Medulla oblongata (tissue), 1 donor: ENCODE measurements at regions not wholly inside any gene's neighbourhood (a gene's known extent, or its start where the extent isn't known, plus 50 kb on each side); places are given as distances from the start of the nearest gene placed in this dataset.

Experiments
- DNase-seq: peaks from one replicate; pipeline ENCODE4 v3.0.0-alpha.2; 2015; ENCODE audit errors: extremely low spot score

DNA sequence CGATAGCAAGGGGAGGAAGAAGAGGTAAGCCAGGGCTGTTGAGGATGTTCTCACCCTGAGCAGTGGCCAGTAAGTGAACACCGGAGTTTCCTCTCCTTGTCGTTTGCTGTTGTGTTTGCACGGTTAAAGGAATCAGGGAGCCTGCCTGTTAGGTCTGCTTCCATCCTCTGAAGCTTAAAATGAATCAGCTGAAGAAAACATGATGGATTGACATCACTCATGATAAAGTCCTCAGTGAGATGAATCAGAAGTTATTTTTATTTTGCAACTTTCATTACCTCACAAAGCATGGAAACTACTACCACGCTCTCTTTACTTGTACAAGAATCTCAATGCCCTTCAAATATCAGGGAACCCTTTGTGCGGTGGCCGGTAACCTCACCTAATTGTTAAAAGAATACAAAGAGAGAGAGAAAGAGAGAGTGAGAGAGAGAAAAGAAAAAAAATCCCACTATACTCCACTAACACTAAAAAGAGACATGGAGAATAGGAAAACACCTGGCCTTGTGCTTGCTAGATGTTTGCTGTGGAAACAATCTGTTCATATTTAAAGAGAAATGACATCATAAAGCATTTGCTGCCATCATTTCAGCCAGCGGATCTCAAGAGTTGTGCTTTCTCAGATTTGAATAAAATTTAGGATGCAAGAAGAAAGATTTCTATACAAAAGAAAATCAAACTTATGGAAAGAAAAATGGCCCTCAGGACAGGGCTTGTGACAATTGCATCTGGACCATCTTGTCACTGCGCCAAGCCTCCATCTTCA is 441.6 kb upstream of the SALL1 start:
- no peak for DNase-seq

DNA sequence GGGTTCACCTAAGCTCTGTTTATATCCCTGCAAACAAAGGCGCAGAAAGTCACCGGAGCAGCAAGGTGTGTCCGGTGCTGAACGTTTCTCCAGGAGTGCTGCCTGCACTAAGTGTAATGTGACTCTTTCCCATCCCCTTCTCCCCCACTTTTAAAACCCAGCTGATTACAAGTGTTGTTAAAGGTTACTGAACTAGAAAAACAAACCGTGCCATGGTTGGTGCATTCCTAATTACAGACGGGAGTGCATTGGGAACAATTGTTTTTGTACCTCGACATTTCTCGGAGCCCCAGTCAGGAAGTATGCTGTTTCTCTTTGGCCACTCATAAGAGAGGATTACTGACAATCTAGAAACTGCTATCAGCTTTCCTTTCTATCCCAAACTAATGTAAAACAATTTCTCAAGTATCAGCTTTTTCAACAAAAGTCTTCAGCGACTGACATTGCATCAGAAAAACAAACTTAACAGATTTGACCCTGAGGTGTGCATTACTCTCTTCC is 441.0 kb upstream of the SALL1 start:
- no peak for DNase-seq

DNA sequence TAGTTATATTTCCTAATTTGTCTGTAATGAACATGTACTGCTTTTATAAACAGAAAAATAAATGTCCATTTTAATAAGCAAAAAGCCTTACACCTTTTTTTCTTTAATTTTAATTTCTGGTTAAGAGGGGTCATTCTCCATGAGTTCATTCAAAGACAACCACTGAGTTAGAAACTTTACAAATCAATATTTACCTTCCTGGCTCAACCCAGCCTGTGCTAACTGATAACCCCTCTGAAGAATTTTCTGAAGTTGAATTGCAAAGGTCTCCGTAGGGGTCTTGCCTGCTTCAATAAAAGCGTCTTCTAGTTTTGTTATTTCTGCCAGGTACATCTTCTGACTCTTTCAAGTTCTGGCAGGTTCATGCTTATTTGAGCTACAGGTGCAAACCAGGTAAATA is 440.4 kb upstream of the SALL1 start:
- DNase-seq, result no peak

DNA sequence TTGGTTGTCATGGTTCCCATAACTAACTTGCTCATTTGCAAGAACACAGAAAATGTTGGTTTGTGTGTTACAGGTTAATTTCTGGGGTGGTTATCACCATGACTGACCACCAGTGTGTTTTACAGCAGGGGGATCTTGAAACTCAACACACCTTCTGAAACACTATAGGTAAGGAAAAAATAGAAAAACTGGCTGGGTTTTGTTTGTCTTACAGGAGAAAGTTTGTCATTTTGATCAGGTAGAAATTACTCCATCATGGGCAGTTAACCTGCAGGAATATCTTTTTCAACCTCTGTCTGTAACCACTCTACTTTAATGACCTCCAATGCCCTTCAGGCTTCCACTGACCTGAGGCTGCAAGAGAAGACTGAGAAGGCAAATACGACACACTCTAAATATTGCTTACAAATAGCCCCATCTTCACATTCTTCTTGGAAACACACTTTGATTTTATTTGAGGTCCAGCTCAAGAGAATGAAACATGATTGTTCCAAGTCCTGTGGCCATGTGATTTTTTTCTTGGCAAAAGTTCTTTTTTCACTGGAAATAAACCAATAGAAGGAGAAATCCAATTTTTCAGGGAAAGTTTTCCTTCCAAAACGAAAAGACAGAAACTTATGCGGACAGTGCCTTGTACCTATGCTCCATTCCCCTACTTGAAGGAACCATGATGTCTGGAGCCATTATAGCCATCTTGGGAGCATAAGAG is 428.7 kb upstream of the SALL1 start:
- DNase-seq, result no peak

GRCh38 chr16:51577621-51578303 is 426.7 kb upstream of the SALL1 start:
- DNase-seq, result no peak

DNA sequence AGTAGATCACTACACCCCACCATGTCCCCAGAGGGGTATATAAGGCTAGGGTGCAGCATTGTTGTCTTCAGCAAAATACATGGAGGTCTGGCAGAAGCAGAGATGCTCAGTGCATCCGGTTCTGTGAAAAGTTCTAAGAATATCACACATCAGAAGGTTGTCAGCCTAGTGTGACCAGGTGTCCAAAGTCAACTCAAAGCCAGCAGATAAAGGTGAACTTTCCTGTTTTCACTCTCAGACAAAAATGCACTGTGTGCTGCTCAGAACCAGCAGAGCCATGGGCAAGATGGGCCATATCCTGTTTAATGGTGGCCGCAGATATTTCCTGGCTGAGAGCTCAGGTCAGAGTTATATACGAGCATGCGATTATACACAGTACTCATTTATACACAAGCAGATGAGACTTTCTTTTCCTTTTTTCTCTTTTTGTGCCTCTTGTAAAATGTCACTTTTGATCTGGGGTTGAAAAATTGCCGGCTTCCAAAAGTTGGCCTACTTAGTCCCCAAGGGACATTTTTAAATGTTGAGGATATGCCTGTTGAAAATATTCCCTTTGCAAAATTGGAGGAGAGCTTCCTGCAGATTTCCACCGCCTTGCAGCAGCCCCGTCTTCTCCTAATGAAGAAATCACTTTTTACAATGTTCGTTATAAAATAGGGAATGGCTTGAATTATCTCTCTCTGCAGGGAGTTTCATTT is 425.6 kb upstream of the SALL1 start:
- no peak for DNase-seq

- peak; percentile 75 for DNase-seq
Measured at GRCh38 chr16:51573191-51573590, 422.1 kb upstream of the SALL1 start.

GRCh38 chr16:51569203-51569931 is 418.3 kb upstream of the SALL1 start:
- peak; percentile 81 for DNase-seq

DNA sequence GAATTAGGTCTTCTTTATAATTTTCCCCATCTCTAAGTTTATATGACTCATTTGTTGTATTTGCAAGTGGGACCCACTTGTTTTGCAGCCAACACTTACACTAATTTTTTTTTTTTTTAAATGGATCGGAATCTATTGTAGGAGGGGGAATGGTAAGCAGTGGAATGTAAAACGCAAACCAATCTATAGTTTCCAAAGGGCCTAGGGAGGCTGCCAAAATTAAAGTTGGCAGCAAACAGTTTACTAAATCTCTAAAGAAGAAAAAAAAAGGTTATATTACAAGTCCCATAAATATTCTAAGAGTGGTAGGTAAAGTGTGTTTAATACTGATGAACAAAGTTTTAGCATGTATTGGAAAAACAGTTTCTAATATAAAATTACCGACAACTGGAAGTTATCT is 416.8 kb upstream of the SALL1 start:
- no peak for DNase-seq

GRCh38 chr16:51565184-51565583 is 414.1 kb upstream of the SALL1 start:
- peak; percentile 32 for DNase-seq

- no peak for DNase-seq
Measured at GRCh38 chr16:51562891-51563290, 411.8 kb upstream of the SALL1 start.

DNA sequence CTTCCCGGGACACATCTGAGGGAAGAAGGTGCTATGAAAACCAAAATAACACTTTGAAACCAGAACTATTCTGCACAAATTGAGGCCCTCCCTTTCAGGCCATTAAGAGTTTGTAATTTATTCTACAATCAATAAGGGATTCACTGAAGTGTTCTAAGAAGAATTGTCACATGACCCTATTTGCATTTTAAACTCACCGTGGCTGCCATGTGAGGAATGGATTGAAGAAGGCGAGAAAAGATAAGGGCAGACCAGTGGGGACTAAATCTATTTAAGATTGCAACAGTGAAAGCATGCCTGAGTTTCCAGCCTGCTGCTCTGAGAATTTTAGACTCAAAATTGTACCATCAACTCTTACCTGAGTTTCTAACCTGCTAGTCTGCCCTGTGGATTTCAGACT is 408.8 kb upstream of the SALL1 start:
- DNase-seq, result no peak

GRCh38 chr16:51557670-51558069 is 406.6 kb upstream of the SALL1 start:
- no peak for DNase-seq

DNA sequence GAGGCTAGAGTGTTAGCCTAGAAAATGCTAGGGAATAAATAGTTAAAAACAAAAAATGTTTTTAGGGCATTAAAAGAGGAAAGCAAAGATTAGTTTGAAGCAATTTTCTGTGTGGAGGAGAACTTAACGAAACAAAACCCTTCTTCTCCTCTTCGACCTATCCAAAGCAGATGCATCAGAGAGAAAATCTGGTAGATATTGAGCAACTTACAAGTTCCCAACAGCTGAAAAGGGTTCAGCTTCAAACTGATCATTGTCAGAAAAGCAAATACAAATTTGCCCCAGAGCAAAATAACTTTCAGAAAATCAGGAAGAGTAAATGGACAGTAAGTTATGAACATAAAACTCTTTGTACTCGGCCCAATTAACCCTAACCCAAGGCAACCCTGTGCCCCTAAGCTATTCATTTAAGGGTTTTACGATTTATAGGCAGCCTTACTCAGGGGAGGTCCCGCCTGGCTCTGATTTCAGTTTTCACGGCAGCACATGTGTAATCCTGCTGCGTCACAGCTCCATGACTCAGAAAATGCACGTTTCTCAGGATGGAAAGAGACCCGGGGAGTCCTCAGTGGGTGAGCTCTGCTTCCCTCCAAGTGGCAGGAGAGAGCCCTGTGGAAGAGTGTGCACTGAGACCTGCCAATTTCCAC is 405.7 kb upstream of the SALL1 start:
- no peak for DNase-seq

- peak; percentile 55 for DNase-seq
Measured at GRCh38 chr16:51553910-51554309, 402.8 kb upstream of the SALL1 start.

DNA sequence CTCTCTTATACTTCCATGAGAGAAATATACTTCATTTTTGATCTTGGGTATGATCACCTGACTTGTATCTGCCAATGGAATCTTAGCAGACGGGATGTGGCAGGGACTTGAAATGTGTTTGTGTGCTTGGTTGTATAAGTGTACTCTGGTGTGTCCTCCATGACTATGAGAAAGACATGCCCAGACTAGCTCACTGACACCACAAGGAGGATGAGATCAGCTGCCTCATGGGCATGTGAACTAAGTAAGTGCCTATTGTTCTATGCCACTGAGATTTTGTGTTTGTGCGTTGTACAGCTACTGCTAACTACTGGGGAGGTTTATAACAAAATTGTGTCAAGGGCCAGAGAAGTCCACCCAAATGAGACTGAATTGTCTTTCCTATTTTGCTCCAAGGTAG is 402.2 kb upstream of the SALL1 start:
- DNase-seq, result peak; percentile 36

DNA sequence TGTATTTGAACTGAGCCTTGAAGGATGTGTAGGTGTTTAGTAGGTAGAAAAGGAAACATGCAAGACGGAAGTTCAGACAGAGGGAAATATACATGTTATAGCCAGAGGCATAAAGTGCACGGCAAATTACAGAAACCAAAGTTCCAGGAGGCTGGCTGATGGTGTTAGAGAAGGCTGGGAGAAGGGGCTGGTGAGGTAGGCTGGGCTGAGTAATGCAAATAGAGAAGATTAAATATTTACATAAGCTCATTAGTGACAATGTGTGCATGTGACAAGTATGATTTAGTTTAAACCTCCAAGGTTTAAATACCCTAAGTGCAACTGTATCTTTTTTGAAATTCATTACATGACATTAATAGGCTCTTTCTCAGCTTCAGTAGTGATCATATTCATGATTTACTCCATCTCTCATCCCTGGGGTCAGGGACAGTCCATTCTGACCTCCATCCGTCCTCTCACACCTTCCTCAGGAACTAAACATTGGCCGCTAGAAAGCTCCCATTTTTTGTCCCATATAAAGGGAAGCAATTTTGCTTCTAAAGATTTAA is 399.8 kb upstream of the SALL1 start:
- DNase-seq, result no peak

- no peak for DNase-seq
Measured at GRCh38 chr16:51549836-51550235, 398.8 kb upstream of the SALL1 start.

DNA sequence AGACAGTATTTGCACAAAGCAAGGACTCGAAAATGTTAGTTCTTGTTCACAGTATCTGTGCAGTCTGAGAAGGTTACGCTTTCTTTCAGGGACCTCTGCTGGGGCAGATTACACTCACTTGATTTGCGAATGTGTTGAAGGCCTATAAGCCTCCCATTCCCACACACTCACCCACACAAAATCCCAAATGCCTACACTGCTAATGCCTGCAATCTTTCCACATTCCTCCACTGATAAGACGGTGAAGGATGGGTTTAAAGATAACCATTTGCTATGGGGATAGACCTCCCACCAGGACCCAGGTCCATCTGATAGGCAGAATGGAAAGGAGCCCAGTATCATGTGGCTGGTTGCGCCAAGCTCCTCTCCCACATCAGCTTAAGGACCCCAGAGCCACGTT is 394.9 kb upstream of the SALL1 start:
- no peak for DNase-seq

- DNase-seq, result no peak
Measured at GRCh38 chr16:51544851-51545467, 393.9 kb upstream of the SALL1 start.
